Astrocyte of the spinal cord (primary cell): ENCODE measurements at regions not wholly inside any gene's neighbourhood (a gene's known extent, or its start where the extent isn't known, plus 50 kb on each side); places are given as distances from the start of the nearest gene placed in this dataset.

ENCODE experiments used
- DNase-seq: peaks from one replicate; pipeline ENCODE4 v3.0.0; 2011; ENCODE audit warnings: low read depth, low spot score
- H3K4me3 ChIP-seq: 2 replicates; pipeline ENCODE4 v1.5.1; 2011; ENCODE audit warnings: low read depth, mild to moderate bottlenecking, low read length, moderate library complexity
- in situ Hi-C: cut with HindIII; loops from 2 replicates; pipeline ENCODE4 v1.10.0; 2017; ENCODE audit warnings: low sequenced_read_pairs
- TF ChIP-seq, protein P1 (sequence below): IDR thresholded peaks from 2 replicates; pipeline ENCODE4 v1.5.1; 2012; ENCODE audit warnings: low read depth, mild to moderate bottlenecking, low read length, inconsistent platforms

DNA sequence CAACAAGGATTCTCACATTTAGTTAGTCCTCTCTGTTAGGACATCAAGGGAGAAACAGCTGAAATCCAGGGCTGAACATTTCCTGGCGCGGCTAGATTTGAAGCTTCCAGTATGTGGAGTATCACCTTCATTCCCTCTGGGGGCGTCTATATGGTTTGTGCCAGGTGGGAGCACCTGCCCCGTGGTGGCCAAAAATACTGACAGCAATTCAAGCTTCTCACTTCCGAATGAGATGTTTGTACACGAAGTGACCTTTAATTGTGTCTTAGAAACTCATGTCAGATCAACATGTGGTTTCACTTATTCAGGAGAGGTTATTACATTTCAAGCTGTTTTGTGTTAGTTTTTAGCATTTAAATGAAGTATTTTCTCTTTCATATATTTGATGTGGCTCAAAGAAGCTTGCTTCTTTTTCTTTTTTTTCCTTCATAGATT lies 67.3 kb upstream of the ZNF217 start:
- in situ Hi-C loops = no loop called here
- no peak for DNase-seq
- TF ChIP-seq, protein P1, sequence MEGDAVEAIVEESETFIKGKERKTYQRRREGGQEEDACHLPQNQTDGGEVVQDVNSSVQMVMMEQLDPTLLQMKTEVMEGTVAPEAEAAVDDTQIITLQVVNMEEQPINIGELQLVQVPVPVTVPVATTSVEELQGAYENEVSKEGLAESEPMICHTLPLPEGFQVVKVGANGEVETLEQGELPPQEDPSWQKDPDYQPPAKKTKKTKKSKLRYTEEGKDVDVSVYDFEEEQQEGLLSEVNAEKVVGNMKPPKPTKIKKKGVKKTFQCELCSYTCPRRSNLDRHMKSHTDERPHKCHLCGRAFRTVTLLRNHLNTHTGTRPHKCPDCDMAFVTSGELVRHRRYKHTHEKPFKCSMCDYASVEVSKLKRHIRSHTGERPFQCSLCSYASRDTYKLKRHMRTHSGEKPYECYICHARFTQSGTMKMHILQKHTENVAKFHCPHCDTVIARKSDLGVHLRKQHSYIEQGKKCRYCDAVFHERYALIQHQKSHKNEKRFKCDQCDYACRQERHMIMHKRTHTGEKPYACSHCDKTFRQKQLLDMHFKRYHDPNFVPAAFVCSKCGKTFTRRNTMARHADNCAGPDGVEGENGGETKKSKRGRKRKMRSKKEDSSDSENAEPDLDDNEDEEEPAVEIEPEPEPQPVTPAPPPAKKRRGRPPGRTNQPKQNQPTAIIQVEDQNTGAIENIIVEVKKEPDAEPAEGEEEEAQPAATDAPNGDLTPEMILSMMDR = no peak
- H3K4me3 ChIP-seq = no peak overlapping the region

DNA sequence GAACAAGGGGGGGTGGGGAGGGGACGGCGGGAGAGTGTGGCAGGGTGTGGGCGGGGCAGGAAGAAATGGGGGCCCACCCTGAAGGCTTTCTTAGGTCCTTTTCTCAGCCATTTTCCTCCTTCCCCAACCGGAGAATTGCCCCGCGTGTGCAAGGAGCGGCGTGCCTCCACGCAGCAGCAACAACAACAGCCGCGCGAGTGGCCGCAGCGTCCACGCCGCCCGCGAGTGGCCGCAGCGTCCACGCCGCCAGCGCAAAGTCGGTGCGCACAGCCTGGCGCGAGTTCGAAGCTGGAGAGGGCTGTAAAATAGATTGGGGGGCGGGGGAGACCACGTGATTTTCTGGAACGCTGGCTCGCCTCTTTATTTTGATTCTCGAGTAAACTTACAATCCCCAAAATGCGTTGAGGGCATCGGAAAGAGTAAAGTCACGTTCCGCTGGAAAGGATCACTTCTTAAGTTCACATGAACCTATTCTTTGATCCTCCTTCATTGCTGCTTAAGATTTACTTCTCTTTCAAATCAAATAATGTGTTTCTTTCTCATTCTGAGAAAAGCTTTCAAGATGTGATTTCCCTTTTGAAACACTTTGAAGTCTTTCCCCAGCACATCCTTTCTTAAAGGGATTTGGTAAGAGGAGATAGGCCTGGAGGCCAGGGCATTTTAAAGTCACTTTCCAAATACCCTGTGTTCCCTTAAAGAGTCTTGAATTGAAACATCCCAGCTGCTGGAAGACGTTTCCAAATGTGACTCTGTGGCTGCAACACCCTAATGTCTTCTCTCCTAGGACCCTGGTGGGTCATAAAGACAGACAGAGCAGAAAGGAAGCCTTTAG lies 66.7 kb upstream of the ZNF217 start:
- in situ Hi-C loops = no loop called here
- TF ChIP-seq, protein P1 = no peak
- peak overlapping the region; percentile 14 for H3K4me3 ChIP-seq
- no peak for DNase-seq

- DNase-seq = no peak
- H3K4me3 ChIP-seq = no peak overlapping the region
- TF ChIP-seq, protein P1 = no peak
- in situ Hi-C loops = no loop called here
Measured at GRCh38 chr20:53658973-53659372, 65.3 kb upstream of the ZNF217 start.

DNA sequence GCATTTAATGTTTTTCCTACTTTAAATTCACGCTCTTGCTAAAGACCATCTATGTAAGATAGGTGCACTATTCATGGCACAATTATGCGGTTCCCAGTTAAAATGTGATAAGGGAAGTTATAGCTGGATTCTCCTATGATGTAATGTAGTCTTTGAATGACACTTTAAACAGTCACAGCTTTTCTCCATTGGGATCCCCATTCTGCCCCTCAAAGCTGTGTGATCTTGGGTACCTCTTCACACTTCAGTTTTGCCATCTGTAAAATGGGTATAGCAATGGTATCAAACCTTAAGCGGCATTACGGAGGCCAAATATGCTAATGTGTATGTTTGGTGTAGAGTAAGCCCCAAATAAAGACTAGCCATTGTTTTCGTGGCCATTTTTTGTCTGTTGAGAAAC lies 64.7 kb upstream of the ZNF217 start:
- DNase-seq = no peak
- in situ Hi-C loops = no loop called here
- H3K4me3 ChIP-seq = no peak overlapping the region
- TF ChIP-seq, protein P1 = no peak

- H3K4me3 ChIP-seq = no peak overlapping the region
- DNase-seq = no peak
- in situ Hi-C loops = no loop called here
- TF ChIP-seq, protein P1 = no peak
Measured at GRCh38 chr20:53657732-53658131, 64.1 kb upstream of the ZNF217 start.

DNA sequence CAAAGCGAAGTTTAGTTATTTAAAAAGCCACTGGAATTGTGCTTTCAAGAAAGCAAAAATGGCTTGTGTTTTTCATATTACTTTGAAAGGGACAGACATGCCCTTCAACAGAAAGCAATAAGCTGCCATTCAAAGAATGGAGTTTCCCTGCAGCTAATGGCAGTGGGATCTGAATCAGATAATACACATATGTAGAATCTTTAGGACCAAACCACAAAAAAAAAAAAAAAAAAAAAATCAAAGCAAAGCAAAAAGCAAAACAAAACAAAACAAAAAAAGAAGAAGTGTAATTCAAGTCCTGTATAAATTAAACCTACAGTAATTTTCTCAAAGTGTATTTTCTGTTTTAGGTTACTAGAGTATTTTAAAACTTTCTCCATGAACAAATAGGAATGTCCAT lies 63.6 kb upstream of the ZNF217 start:
- TF ChIP-seq, protein P1 = no peak
- in situ Hi-C loops = no loop called here
- H3K4me3 ChIP-seq = no peak overlapping the region
- no peak for DNase-seq
